NCI-H1092 treated with DMSO at 0.1 percent for 48 hours (cell line): ENCODE measurements at regions not wholly inside any gene's neighbourhood (a gene's known extent, or its start where the extent isn't known, plus 50 kb on each side); places are given as distances from the start of the nearest gene placed in this dataset.

Experiments
- DNase-seq: peaks from one replicate; lab custom pipeline; 2025; lab: John Stamatoyannopoulos, UW

DNA sequence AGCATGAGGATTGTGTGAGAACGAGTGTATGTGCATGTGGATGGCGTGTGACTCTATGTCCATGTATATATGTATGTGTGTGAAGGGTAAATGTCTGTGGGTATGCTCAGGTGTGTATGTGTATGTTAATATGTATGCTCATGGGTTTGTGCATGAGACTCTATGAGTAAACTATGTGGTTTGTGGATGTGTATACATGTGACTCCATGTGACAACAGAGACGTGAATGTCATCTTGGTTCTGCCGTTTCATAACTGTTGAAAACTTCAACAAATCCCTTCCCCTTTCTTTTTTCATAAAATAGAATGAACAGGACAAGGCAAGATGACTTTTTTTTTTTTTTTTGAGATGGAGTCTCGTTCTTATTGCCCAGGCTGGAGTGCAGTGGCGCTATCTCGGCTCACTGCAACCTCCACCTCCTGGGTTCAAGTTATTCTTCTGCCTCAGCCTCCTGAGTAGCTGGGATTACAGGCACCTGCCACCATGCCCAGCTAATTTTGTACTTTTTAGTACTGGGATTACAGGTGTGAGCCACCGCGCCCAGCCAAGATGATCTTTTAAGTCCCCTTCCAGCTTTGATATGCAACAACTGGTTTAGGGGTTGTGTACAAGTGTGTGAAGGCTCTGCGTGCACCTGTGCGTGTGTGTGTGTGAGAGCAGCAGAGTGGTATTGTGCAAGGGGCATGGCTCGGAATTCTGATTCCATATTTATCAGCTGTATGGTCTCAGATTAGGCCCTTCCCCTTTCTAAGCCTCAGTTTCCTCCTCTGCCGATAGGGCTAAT lies 106.3 kb downstream of the EBNA1BP2 start:
- no peak for DNase-seq

DNA sequence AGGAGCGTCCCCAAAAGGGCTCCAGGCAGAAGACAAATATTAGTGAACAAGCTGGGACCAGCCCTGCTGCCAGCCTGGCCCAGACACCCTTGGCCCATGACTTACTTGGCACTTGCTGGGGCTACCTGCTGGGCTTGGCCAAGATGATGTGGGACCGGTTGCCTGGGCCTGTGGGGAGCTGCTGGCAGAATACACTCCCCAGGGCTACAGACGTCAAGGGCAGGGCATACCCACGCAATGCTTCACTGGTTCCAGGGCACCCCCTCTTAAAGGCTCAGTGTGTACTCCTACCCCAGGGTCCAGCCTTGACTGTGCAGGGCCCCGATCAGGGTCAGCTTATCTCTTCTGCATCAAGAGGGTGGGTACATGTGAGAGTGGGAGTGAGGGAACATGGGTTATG lies 106.5 kb upstream of the SLC2A1 start:
- DNase-seq, result no peak

DNA sequence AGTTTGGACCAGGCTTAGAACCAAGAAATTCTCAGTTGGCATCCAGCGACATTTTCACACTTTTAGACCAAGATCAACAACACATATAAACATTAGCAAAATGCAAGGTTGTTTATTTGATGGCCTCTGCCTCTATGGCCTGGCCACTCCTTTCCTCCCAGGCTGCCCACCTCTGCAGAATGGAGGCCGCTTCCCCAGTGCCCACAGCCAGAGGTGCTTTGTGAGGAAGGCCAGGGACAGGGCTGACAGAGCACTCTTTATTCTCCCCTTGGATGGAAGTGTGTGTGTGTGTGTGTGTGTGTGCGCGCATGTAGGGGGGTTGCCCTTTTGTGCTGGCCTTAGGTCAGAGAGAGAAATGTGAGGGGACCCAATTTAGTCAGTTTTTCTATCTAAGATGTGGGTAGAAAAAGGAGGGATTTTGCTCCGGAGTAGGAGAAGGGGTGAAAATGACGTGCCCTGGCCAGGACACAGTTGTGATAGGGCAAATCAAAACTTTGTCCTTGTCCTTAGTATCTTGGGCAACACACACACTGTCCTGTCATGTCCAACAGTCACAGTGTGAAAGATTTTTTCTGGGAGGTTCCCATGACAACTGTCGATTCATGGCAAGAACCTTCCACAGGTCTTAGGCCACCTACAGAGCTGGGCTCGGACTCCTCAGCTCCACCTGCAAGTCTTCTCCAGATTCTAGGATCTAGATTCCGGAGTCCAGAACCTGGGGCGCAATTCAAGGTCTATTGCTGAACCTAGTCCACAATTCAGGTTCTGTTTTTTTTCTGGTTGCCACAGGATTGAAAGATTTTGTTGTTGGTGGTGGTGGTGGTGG lies 104.9 kb upstream of the SLC2A1 start:
- no peak for DNase-seq

DNA sequence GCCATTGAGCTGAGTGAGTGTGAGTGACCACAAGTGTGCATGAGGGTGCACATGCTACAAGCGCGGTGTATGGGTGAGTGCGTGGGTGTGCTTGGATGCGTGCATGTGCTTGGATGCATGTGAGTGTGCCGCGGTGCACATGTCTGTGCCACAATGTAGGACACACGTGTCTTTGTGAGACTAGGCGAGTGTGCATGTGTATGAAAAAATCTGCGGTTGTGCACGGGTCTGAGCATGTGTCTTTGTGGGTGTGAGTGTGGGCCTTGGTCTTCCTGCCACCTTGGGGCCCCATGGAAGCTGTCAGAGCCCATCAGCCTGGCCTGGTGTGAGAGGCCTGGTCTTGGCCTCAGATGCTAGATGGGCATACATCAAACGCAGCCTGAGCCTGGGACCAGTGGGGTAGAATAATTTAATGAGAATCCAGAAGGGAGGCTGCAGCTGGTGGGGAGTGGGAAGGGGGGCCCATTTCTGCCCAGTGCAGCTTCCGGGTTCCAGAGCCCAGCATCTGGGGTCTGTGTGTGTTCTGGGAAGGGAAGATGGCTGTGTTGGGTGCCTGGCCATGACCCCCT lies 103.9 kb upstream of the SLC2A1 start:
- DNase-seq, result no peak

DNA sequence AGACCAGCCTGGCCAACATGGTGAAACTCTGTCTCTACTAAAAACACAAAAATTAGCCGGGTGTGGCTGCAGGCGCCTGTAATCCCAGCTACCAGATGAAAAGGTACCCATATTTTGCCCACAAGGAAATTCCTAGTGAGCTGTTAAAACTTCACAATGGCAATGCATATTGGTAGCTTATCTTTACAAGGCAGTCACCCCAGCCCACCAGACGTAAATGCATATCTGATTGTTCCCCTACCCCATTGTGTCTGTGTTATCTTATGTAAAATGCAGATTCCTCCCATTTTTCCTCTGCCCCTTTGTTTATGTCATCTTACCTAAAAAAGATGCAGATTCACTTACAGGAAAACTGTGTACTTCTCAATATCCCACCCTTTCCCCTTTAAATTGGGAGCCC lies 103.1 kb upstream of the SLC2A1 start:
- no peak for DNase-seq

DNA sequence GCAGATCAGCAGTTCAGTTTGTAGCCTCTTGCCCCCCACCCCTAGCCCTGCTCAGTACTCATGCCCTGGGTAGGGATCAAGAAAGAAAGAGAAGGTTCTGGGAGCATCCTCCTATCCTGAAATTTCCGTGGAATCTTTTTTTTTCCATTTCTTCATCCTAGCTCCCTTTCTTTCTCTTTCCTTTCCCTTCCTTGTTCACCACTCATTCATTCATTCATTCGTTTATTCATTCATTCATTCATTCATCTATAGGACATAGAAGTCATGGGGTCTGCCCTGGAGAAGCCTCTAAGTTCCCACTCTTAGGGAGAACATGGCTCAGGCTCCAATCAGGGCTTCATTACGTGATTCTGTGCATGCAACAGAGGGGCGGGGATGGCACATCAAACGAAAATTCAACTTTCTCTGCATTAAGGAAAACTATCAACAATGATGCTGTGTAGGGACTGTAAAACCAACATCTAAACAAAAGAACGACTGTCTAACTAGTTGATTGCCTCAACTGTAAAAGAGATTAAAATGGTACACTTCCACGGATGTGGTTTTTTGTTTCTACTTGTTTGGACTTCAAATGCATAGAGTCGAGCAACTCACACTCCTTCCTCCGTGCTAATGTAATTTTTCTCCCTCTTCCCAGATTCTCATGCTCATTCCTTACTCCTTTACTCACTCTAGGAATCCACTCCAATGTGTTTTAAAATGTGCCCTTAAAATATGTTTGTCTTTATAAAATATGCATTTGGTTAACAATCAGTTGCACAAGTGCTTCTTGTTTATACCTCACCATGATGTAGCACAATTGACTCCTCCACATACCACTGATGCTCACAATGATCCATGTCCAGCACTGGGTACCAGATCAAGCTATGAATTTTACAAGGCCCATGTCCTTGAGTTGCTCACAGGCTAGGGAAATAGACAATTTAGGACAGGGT lies 101.2 kb upstream of the SLC2A1 start:
- no peak for DNase-seq

DNA sequence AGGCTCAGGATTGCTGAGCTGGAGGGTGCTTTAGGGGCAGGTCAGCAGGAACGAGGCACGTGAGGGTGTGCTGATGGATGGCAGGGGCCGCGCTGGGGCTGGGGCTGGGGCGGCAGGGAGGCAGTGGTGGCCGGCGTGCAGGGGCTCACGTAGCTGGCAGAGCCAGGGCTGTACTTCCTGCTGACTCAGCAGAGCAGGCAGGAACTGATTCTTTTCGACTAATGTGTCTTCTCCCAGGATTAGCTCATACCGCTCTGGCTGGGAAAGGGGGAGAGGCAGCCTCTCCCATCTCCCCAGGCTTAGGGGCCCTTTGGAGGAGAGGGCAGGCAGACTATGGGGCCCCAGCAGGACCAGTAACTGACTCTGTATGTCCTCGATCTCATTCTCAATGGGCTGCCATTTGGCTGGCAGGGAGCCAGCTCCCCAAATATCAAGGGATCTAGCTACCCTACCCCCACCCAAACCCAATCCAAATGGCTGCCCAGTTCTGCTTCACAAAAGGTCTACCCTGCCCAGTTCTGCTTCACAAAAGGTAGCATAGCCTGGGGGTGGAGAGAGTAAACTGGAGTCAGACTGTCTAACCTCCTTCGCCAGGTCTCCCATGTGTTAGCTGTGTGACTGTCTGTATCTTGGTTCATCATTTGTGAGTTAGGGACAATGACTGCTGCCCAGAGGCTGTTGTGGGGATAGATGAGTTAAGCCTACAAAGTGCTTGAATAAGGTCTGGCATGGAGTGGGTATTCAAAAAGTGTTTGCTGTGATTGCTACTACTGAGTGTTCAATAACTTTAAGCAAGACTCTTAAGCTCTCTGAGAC lies 100.1 kb upstream of the SLC2A1 start:
- no peak for DNase-seq

DNA sequence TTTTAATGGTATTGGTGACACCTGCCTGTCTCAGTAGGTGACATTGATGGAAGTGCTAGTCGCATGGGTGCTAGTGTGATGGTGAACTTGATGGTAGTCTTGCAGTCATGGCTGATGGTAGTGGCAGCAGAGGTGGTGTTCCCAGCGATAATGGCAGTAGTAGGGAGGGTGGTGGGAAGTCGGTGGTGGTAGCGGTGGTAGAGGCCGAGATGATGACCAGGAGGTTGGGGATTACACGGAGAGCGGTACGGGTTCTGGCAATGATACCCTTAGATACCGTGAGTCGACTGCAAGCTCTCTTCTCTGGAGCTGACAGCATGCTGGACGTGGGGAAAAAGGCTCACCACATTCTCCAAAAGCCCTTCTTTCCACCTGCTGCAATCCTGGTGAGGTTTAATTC lies 99.4 kb upstream of the SLC2A1 start:
- no peak for DNase-seq

DNA sequence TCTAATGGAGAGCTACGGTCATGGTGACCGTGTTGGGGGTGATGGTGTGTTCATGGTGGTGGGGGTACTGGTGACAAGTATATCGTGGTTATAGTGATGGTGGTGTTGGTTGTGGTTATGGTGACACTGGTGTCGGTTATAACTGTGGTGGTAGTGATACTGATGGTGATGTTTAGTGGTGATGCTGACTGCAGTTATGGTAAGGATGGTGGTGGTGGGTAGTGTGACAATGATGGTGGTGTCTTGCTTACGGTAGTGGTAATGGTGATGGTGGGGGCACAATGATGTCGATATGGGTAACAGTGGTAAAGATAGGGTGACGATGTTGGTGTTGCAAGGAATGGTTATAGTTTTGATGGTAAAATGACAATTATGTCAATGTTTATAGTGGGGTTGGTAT lies 98.9 kb upstream of the SLC2A1 start:
- DNase-seq, result no peak

DNA sequence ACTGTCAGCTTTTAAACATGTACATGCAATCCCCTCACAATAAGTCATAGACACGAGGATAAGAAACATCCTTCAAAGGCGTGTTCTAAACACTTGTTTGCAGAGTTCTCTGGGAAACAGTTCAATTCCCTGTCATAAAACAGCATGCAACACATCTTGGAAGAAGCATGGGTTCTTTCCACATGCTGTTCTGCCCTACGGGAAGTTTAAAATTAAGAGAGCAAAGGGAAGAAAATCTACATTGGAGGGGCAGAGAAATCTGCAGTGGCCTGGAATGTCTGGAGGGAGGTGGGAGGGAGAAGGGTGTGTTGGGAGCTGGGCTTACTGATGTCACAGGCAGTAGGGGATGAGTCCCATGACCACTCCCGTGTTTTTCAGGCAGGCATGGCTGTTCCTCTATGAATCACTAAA lies 98.3 kb upstream of the SLC2A1 start:
- DNase-seq, result no peak

DNA sequence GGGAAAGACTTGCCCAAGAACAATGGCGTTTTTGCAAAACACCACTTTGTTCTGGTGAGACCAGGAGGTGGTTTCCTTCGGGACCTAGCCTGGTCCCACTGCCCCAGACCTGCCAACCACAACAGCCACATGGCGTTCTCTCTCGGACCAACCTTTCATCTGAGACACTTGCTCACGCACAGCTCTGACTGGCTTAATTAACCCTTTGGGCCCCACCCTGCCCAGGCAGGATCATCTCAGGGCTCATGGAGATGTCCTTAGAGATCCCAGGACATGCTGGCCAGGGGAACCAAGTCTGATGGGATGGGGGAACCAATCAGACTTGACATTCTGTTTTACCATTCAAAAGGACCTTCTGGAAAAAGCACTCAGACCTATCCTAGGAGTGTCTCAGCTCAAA lies 97.8 kb upstream of the SLC2A1 start:
- DNase-seq, result no peak

DNA sequence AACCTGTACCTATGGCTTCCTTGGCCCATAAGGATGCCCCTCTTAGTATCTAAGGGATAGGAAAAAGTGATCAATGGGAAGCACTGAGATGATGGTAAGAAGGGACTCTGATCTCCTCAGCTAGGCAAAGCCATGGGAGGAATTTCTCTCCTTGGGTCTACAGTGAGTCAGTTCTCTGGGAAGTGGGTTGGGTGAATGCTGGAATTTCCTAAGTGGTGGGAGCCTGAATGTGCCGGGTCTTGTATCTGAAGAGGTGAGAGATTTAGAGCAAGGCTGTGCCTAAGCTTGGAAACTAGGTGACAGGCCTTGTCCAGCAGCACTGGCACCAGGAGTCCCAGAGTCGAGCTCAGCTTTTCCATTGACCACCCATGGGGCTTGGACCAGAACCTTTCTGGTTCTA lies 96.3 kb upstream of the SLC2A1 start:
- no peak for DNase-seq

DNA sequence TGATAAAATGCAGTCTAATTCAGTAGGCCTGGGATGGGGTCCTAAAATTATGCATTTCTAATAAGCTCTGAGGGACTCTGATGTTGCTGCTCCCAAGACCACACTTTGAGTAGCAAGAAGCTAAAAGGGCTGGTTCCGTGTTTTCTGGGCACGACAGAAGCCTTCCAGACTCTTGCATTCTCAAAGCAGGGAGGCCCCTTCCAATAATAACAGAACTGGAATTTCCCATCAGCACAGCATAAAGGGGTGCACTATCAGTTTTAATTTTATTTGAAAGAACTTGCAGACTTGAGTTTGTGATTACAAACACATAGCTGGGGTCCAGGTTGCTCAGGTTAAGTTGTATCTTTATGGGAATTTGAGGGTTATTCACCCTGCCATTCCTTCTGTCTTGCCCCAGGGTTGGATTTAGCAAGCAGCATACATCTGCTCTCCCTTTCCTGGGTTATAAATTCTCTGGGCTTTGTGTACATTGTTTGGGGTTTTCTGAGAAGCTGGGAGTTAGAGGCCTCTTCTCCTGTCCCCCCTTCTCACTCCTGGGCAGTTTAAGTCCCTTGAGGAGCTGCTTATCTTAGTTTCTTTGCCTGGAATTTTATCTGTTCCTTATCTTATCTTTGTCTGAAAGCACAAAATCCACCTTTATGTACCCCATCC lies 94.2 kb upstream of the SLC2A1 start:
- no peak for DNase-seq

DNA sequence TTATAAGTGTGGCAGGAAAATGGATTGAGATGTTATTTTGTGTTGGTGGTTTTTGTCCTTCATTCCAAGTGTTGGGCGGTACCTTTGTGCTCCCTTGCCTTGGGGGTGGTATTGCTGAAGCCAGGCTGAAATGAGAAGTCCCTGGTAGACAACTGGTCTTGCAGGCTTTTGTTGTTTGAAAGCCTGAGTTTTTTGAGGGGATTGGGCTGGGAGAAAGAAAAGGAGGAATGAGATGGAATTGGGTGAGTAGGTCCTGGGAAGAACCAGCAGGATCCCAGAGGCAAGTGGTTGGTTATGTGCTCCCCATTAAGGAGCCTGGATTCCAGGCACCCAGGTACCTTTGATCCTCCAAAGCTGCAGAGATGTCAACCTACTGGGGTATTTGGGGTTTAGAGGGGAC lies 93.7 kb upstream of the SLC2A1 start:
- no peak for DNase-seq

DNA sequence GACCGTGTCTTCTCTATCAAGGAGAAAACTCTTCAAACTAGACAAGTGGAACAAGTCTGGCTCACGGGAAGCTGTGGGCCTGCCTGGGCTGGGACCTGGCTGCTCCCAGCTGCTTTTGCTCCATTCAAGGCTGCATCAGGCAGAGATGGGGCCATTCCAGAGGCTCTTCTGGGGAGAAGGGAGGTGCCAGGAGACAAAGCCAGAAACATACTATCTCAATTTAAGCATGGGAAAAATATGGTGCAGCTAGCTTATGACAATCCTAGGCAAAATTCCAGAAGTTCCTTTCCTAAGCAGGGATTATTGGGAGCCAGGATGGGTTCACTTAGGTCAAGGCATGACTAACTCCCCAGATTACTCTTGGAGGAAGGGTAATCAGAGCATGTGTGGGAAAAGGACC lies 90.8 kb upstream of the SLC2A1 start:
- no peak for DNase-seq

DNA sequence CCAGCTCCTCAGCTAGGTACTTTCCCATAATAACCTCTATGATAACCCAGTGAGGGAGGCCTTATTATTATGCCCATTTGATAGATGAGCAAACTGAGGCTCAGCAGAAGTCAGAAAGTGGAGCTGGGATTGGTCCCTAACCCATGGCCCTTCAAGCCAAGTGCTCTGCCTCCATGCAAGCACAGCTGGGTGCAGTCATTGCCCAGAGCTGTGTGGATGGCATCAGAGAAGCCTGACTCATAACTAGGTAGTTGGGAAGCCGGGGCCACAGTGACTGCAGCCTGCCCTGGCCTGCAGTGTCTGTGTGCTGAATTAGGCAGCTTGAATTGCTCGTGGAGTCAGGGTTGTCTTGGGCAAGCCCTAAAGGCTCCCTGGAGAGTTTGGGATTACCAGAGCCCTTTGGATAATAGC lies 89.9 kb upstream of the SLC2A1 start:
- no peak for DNase-seq

DNA sequence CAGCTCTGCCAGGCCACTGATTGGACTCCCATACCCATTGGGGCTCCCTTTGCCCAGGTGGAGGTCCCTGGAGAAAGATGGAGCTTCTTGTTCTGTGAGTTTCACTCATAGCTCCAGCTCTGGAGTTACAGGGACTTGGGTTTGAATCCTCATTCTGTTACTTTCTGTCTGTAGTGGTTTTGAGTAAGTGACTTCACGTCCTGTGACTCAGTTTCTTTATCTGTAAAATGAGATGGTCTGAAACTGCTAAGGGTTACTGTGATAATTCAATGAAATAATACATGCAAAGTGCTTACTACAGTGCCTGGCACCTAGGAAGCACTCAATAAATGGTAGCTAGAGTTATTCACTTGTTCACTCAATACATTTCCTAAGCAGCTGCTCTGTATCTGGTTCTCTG lies 88.5 kb upstream of the SLC2A1 start:
- DNase-seq, result no peak

DNA sequence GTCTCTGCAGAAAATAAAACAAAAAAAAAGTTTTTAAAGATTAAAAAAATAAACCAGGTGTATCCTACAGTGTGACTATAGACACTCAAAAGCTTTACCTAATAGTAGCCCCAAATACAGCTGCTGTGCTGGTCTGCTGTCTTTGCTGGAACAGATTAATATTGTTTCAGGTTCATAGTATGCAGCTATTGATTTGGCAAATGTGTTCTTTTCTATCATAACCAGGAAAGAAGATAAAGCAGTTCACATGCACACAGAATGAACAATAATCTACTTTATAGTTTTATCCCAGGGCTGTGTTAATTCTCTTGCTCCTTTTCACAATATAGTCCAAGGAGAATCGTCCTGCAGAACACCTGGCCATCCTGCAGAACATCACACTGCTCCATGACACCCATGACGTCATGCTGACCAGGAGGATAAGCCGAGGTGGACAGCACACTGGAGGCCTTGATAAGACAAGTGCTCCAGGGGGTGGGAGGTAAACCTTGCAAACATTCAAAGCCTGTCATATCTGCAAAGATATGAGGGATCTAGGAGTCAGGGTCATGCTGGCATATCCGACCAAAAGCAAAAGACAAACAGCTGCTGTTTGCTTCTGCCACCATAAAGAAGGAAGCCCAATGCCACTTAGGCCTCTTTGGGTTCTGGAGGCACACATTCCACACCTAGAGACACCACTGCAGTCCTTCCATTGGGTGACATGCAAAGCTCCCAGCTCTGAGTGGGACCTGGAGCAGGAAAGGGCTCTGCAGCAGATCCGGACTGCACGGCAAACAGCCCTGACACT lies 86.1 kb upstream of the SLC2A1 start:
- DNase-seq, result no peak

DNA sequence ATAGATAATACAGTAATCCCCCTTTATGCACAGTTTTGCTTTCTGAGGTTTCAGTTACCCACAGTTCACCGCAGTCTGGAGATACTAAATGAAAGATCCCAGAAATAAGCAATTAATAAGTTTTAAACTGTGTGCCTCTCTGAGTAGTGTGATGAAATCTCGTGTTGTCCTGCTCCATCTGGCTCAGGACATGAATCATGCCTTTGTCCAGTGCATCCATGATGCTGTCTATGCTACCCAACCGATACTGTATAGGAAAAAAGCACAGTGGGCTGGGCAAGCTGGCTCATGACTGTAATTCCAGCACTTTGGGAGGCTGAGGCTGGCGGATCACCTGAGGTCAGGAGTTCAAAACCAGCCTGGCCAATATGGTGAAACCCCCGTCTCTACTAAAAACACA lies 85.0 kb upstream of the SLC2A1 start:
- DNase-seq, result no peak
